H54 (cell line): ENCODE measurements at regions not wholly inside any gene's neighbourhood (a gene's known extent, or its start where the extent isn't known, plus 50 kb on each side); places are given as distances from the start of the nearest gene placed in this dataset.

ENCODE experiments used
- DNase-seq: peaks from one replicate; pipeline ENCODE4 v3.0.0; 2011; ENCODE audit warnings: low spot score, mixed read lengths; ENCODE audit not compliant: insufficient read length
- FAIRE-seq: peaks from 3 replicates; lab custom pipeline; 2011; peaks lifted over from hg19 to GRCh38; lab: Jason Lieb, UNC
- POLR2A ChIP-seq: IDR thresholded peaks from 2 replicates; pipeline ENCODE4 v1.6.1; 2011; ENCODE audit warnings: low read depth, mild to moderate bottlenecking, low read length

GRCh38 chr2:2872309-2872617 lies 505.4 kb downstream of the EIPR1 start:
- no peak for TF ChIP-seq POLR2A

DNA sequence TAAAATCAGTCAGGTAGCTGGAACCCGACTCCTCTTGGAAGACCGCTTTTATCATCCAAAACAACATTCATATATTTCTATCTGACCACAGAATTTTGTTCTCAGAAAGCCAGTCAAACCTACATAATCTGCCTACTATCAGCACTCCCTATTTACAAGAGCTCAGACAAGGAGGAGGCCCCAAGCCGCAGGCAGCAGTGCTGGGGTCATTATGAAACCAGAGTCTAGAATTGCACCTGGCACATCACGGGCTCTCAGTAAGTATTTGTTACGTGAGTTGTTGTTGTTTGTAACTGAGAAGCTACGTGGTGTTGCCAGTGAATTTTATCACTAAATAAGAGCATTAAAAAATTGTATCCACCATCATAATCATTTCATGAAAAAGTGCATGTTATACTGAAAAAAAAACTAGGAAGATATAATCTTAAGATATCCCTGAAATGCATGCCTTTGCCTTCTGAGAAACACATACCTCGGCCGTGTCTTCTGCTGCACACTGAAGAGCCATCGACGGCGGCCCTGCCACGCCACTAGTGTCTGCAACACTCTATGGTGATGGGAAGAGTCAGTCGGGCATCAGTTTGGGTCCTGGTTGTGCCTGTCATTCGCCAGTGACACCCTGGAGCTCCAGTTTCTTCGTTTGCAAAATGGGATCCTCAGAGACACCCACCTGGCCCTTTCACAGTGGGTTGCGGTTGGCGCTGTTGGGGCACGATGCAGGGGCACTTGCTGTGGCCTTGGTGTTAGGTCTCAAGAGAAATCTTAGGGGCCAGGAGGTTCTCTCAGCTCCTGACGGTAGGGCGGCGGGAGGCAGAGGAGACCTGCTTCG lies 505.9 kb downstream of the EIPR1 start:
- DNase-seq (no peak), FAIRE-seq (no peak)
- TF ChIP-seq POLR2A = no peak

More at GRCh38 chr2:2872309-2872617, 505.4 kb downstream of the EIPR1 start:
- DNase-seq (no peak), FAIRE-seq (no peak)

GRCh38 chr2:2870106-2870505 lies 507.5 kb downstream of the EIPR1 start:
- TF ChIP-seq POLR2A = no peak
- FAIRE-seq (no peak), DNase-seq (no peak)

GRCh38 chr2:2869553-2869952 lies 508.1 kb downstream of the EIPR1 start:
- no peak for TF ChIP-seq POLR2A
- FAIRE-seq (no peak), DNase-seq (no peak)

DNA sequence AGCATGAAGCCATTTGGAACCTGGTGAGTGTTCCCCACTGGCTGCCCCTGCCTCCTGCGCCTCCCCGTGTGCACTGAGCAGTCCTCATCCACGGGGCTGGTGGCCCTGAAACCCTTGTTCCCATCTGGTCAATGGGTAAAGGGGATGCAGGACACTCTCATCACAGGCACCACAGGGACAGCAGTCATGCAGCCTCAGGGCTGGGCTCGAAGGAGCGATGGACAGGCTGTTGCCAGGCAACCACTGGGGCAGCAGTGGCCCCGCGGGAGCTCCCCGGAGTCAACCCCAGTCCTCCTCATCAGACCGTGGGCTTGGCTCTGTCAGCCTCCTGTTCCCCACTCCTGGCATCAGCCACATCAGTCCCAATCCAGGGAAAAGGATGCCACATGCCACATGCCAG lies 509.5 kb downstream of the EIPR1 start:
- DNase-seq = no peak

DNA sequence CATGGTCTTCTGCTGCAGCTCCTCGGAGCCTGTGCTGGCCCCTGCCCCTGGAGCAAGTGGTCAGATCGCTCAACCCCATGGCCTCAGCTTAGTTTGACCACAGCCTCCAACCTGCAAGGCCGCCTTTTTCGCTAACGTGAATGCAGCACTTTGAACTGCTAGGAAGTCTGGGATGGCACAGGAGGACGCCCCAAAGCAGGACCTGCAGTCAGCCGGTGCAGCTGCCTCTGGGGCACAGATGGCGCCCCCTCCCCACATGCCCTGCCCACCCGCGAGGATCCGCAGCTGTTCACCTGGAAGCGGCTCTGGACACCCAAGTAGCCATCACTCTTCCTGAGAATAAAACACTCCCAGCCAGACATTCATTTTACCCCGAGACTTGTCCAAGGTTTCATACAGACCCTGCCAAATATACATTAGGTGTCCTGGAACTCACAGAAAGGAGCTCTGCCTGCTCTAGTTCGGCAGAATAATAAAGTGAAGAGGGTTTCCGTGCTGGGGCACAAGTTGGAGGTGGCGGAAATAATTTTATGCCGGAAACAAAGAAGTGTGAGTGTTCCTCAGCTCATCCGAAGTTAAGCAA lies 510.1 kb downstream of the EIPR1 start:
- no peak for FAIRE-seq
- no peak for TF ChIP-seq POLR2A
- DNase-seq = no peak

More for the DNA sequence above, 509.5 kb downstream of the EIPR1 start:
- no peak for TF ChIP-seq POLR2A
- no peak for FAIRE-seq

GRCh38 chr2:2866459-2866858 lies 511.2 kb downstream of the EIPR1 start:
- TF ChIP-seq POLR2A = no peak
- FAIRE-seq (no peak), DNase-seq (no peak)

GRCh38 chr2:2862386-2862785 lies 515.2 kb downstream of the EIPR1 start:
- FAIRE-seq (no peak), DNase-seq (no peak)
- TF ChIP-seq POLR2A = no peak

GRCh38 chr2:2861666-2862240 lies 515.9 kb downstream of the EIPR1 start:
- FAIRE-seq = no peak
- DNase-seq = no peak
- no peak for TF ChIP-seq POLR2A

DNA sequence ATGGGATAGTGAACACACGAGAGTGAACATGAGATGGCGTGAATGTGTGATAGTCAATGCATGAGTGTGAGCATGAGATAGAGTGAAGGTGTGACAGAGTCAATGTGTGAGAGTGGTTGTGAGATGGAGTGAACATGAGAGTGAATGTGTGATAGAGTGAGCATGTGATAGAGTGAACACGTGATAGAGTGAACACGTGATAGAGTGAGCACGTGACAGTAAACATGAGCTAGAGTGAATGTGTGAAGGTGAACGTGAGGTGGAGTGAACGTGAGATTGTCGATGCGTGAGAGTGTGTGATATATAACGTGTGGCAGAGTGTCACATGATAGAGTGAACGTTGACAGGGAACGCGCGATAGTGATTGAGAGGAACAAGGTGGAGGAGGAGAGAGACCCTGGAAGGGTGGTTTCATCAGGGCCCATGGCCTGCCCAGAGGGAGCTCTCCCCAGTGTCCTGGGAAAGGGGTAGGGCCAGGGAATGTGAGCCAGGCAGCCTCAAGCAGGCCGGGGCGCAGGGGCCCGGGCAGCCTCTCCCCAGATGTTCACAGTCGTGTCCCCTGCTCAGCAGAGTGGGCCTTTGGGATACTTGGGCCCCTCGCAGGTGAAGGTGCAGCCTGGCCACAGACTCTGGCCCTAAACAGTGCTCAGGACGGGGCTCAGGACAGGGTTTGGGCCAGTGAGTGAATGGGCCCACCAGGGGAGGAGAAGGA lies 516.9 kb downstream of the EIPR1 start:
- DNase-seq = no peak
- TF ChIP-seq POLR2A = no peak
- FAIRE-seq = no peak

GRCh38 chr2:2859732-2860131 lies 517.9 kb downstream of the EIPR1 start:
- FAIRE-seq = no peak
- no peak for TF ChIP-seq POLR2A
- DNase-seq = no peak

GRCh38 chr2:2859164-2859563 lies 518.5 kb downstream of the EIPR1 start:
- DNase-seq (no peak), FAIRE-seq (no peak)
- no peak for TF ChIP-seq POLR2A

- FAIRE-seq (no peak), DNase-seq (no peak)
- no peak for TF ChIP-seq POLR2A
These were observed 520.7 kb downstream of the EIPR1 start for GRCh38 chr2:2856723-2857415.
